HL-60 (cell line): ENCODE measurements at regions not wholly inside any gene's neighbourhood (a gene's known extent, or its start where the extent isn't known, plus 50 kb on each side); places are given as distances from the start of the nearest gene placed in this dataset.

ENCODE experiments used
- DNase-seq, 2 experiments: peaks; one replicate each; pipeline ENCODE4 v3.0.0-alpha.2; 2010 to 2020; ENCODE audit warnings: low read depth in 1 of 2, low spot score in 1 of 2
- H3K27ac ChIP-seq: fragments of 250-450 bp; sonication (Bioruptor Pico); replicated peaks from 2 replicates; pipeline ENCODE4 v1.5.1; 2020; ENCODE audit warnings: mild to moderate bottlenecking, moderate library complexity
- H3K27me3 ChIP-seq: fragments of 250-450 bp; sonication (Bioruptor Pico); 2 replicates; pipeline ENCODE4 v1.5.1; 2021; ENCODE audit warnings: mild to moderate bottlenecking, moderate library complexity; ENCODE audit not compliant: insufficient read depth, poor library complexity, severe bottlenecking
- H3K4me3 ChIP-seq: replicated peaks from 2 replicates; pipeline ENCODE4 v1.5.1; 2011; ENCODE audit warnings: mild to moderate bottlenecking, control low read depth, low read length; ENCODE audit not compliant: insufficient read depth
- CTCF ChIP-seq: IDR thresholded peaks from one replicate; pipeline ENCODE4 v1.5.1; 2011; ENCODE audit warnings: low read length, control low read depth, inconsistent platforms; ENCODE audit not compliant: insufficient read depth
- GABPA ChIP-seq: IDR thresholded peaks from 2 replicates; pipeline ENCODE4 v1.6.1; 2012; ENCODE audit warnings: low read depth
- POLR2AphosphoS5 ChIP-seq: IDR thresholded peaks from 2 replicates; pipeline ENCODE4 v1.6.1; 2012; ENCODE audit warnings: low read depth
- REST ChIP-seq: IDR thresholded peaks from 2 replicates; pipeline ENCODE4 v1.6.1; 2012; ENCODE audit warnings: low read depth; ENCODE audit not compliant: insufficient replicate concordance
- SPI1 ChIP-seq: IDR thresholded peaks from 2 replicates; pipeline ENCODE4 v1.6.1; 2012; ENCODE audit warnings: low read depth, mild to moderate bottlenecking, borderline replicate concordance

- no peaks in the 10 kb centered on the region for H3K27me3 ChIP-seq
- no peak for DNase-seq
- H3K27ac ChIP-seq = no peak overlapping the region
- no peak overlapping the region for H3K4me3 ChIP-seq
- TF ChIP-seq POLR2AphosphoS5 = no peak
- TF ChIP-seq CTCF = no peak
- TF ChIP-seq GABPA = no peak
- no peak for TF ChIP-seq REST
- no peak for TF ChIP-seq SPI1
These were observed 72.0 kb upstream of the MAF start for GRCh38 chr16:79672524-79672923.

GRCh38 chr16:79668502-79668901 lies 68.0 kb upstream of the MAF start:
- Histone ChIP-seq H3K4me3 (no peak overlapping the region), H3K27ac (no peak overlapping the region), H3K27me3 (no peaks in the 10 kb centered on the region)
- DNase-seq = no peak
- TF ChIP-seq CTCF (no peak), GABPA (no peak), SPI1 (no peak), REST (no peak), POLR2AphosphoS5 (no peak)

DNA sequence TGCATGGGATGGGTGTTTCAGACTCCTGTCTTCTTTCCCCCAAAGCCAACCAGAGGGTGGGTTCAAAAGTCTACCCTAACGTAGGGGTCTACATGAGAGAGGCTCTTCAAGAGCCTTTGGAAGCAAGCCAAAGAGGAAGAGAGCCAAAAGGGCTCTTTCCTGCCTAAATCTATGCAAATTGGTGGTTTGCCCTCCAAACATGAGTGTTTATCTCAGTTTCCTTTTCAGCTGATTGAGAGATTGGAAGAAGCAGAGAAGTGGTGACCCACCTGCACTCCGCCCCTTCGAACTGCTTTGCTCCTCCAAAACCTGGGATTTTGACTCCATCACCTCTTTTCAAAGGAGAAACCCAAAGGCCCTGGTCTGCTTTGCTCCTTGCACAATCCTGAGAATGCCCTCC lies 65.4 kb upstream of the MAF start:
- no peak for TF ChIP-seq REST
- no peak for TF ChIP-seq POLR2AphosphoS5
- TF ChIP-seq CTCF = no peak
- TF ChIP-seq GABPA = no peak
- TF ChIP-seq SPI1 = no peak
- Histone ChIP-seq H3K4me3 (no peak overlapping the region), H3K27ac (no peak overlapping the region), H3K27me3 (no peaks in the 10 kb centered on the region)
- DNase-seq = no peak
